Muscle of leg (tissue), 3 donors: ENCODE measurements at regions not wholly inside any gene's neighbourhood (a gene's known extent, or its start where the extent isn't known, plus 50 kb on each side); places are given as distances from the start of the nearest gene placed in this dataset.

ENCODE experiments used
- DNase-seq: peaks from one replicate; pipeline ENCODE4 v3.0.0; 2013
- H3K27ac ChIP-seq: one replicate; pipeline ENCODE4 v1.5.1; 2013; ENCODE audit warnings: mild to moderate bottlenecking, low read length, control low read depth
- H3K27me3 ChIP-seq: one replicate; pipeline ENCODE4 v1.6.1; 2013; ENCODE audit warnings: low read length; ENCODE audit not compliant: control insufficient read depth, insufficient read depth
- H3K36me3 ChIP-seq: one replicate; pipeline ENCODE4 v1.6.1; 2013; ENCODE audit warnings: low read length; ENCODE audit not compliant: control insufficient read depth, insufficient read depth
- H3K4me1 ChIP-seq: one replicate; pipeline ENCODE4 v1.6.1; 2013; ENCODE audit warnings: low read length; ENCODE audit not compliant: control insufficient read depth, insufficient read depth
- H3K4me3 ChIP-seq: one replicate; pipeline ENCODE4 v1.5.1; 2013; ENCODE audit warnings: low read length, control low read depth
- H3K9me3 ChIP-seq: replicated peaks from 2 replicates; pipeline ENCODE4 v1.6.1; 2013; ENCODE audit warnings: low read depth, low read length; ENCODE audit not compliant: control insufficient read depth
- WGBS: methylation state at CpG from one replicate; pipeline ENCODE4 v1.1.5; 2013; ENCODE audit warnings: missing lambda C conversion rate; ENCODE audit not compliant: insufficient coverage; 5-methylcytosine and 5-hydroxymethylcytosine counted together

GRCh38 chr14:49493557-49493956 is 92.6 kb downstream of the RPS29 start:
- Histone ChIP-seq H3K9me3 (no peaks in the 10 kb centered on the region), H3K27ac (no peak overlapping the region), H3K27me3 (no peaks in the 10 kb centered on the region), H3K4me3 (no peak overlapping the region), H3K36me3 (no peaks in the 10 kb centered on the region), H3K4me1 (no peaks in the 10 kb centered on the region)
- no peak for DNase-seq
- WGBS: no CpG with 5 or more reads among the region's 3 CpGs

- H3K27ac ChIP-seq: no peak overlapping the region
- H3K4me3 ChIP-seq: no peak overlapping the region
- no peak for DNase-seq
- no peaks in the 10 kb centered on the region for H3K27me3 ChIP-seq
- H3K9me3 ChIP-seq: no peaks in the 10 kb centered on the region
- 0% methylated on average over 1 of the region's 3 CpGs for WGBS
- no peaks in the 10 kb centered on the region for H3K36me3 ChIP-seq
- H3K4me1 ChIP-seq: no peaks in the 10 kb centered on the region
Measured at GRCh38 chr14:49492151-49492550, 94.0 kb downstream of the RPS29 start.

GRCh38 chr14:49489341-49489740 is 96.8 kb downstream of the RPS29 start:
- Histone ChIP-seq H3K4me1 (no peaks in the 10 kb centered on the region), H3K27ac (no peak overlapping the region), H3K4me3 (no peak overlapping the region), H3K27me3 (no peaks in the 10 kb centered on the region), H3K36me3 (no peaks in the 10 kb centered on the region), H3K9me3 (no peaks in the 10 kb centered on the region)
- no peak for DNase-seq

DNA sequence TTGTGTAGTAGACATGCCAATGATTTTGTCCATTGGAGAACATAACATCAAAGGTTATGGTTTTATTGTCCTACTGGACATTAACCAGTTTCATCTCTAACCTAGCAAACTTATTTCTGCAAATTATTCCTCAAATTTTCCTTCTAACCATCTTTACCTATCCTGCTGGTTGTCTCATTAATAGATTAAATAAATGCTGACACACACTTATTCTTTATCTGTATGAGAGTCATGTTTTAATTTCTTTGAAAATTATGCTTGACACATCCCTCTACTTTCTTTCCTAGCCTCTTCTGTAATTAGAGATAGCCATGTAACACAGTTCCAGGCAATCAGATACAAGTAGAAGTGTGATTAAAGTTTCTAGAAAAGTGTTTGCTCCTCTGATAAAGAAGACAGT is 98.9 kb downstream of the RPS29 start:
- no peak for DNase-seq
- no peak overlapping the region for H3K27ac ChIP-seq
- no peaks in the 10 kb centered on the region for H3K4me1 ChIP-seq
- no peaks in the 10 kb centered on the region for H3K36me3 ChIP-seq
- no peak overlapping the region for H3K4me3 ChIP-seq
- no peaks in the 10 kb centered on the region for H3K9me3 ChIP-seq
- no peaks in the 10 kb centered on the region for H3K27me3 ChIP-seq

GRCh38 chr14:49485290-49485689 is 100.9 kb downstream of the RPS29 start:
- Histone ChIP-seq H3K36me3 (no peaks in the 10 kb centered on the region), H3K27ac (no peak overlapping the region), H3K4me3 (no peak overlapping the region), H3K27me3 (no peaks in the 10 kb centered on the region), H3K4me1 (no peaks in the 10 kb centered on the region), H3K9me3 (no peaks in the 10 kb centered on the region)
- DNase-seq: no peak
- 17% methylated on average over 1 of the region's 3 CpGs for WGBS

DNA sequence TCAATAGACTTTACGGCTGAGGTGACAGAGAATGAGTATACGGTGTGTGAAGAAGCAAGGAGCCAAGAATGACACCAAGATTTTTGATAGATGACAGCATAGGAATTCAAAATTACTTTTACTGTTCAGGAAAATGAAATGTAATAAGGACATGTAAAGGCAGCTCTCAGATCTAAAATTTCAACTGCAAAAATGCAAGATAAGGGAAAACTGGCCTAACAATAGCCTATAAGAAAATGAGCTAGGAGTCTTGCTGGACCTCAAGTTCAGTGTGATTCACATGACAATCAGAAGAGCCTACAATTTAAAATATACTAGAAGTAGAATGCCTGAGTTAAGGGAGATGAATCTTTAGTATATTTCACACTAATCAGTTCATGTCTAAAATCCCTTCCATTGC is 102.0 kb downstream of the RPS29 start:
- Histone ChIP-seq H3K4me3 (no peak overlapping the region), H3K4me1 (no peaks in the 10 kb centered on the region), H3K36me3 (no peaks in the 10 kb centered on the region), H3K9me3 (no peaks in the 10 kb centered on the region), H3K27me3 (no peaks in the 10 kb centered on the region), H3K27ac (no peak overlapping the region)
- no peak for DNase-seq
- 75% methylated on average over 2 of the region's 2 CpGs for WGBS

- no peak for DNase-seq
- H3K4me3 ChIP-seq: no peak overlapping the region
- H3K4me1 ChIP-seq: no peaks in the 10 kb centered on the region
- no peaks in the 10 kb centered on the region for H3K9me3 ChIP-seq
- no CpG with 5 or more reads among the region's 1 CpG for WGBS
- H3K27me3 ChIP-seq: no peaks in the 10 kb centered on the region
- no peaks in the 10 kb centered on the region for H3K36me3 ChIP-seq
- H3K27ac ChIP-seq: no peak overlapping the region
Measured at GRCh38 chr14:49483268-49483667, 102.9 kb downstream of the RPS29 start.

DNA sequence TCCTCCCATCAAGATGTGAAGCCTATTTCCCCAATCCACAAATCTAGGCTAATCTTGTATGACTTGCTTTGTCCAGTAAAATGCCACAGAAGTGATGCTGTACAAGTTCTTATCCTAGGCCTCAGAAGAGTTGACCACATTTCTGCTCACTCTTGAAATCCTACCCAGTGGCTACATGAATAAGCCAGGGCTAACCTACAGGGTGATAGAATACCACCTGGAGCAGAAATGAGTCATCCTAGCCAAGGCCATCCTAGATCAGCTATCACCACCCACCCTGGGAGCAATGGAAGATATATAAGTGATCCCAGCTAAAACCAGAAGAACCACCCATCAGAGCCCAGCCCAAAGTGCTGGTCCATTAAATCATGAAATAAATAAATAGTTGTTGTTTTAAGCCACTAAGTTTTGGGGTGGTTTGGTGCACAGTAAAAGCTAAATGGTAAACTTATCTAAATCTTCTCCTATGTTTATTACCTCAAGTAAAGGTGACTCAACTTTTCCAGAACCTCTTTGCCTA is 105.1 kb downstream of the RPS29 start:
- no peaks in the 10 kb centered on the region for H3K36me3 ChIP-seq
- no peak for DNase-seq
- H3K4me1 ChIP-seq: no peaks in the 10 kb centered on the region
- H3K27me3 ChIP-seq: no peaks in the 10 kb centered on the region
- no peak overlapping the region for H3K4me3 ChIP-seq
- H3K27ac ChIP-seq: no peak overlapping the region
- H3K9me3 ChIP-seq: no peaks in the 10 kb centered on the region

- H3K27ac ChIP-seq: no peak overlapping the region
- no peak overlapping the region for H3K4me3 ChIP-seq
- DNase-seq: peak; percentile 5
- H3K27me3 ChIP-seq: no peaks in the 10 kb centered on the region
- H3K36me3 ChIP-seq: no peaks in the 10 kb centered on the region
- no peaks in the 10 kb centered on the region for H3K9me3 ChIP-seq
- 50% methylated on average over 1 of the region's 3 CpGs for WGBS
- H3K4me1 ChIP-seq: no peaks in the 10 kb centered on the region
Measured at GRCh38 chr14:49480053-49480760, 106.0 kb downstream of the RPS29 start.

- Histone ChIP-seq H3K27ac (no peak overlapping the region), H3K4me1 (no peaks in the 10 kb centered on the region), H3K27me3 (no peaks in the 10 kb centered on the region), H3K9me3 (no peaks in the 10 kb centered on the region), H3K4me3 (no peak overlapping the region), H3K36me3 (no peaks in the 10 kb centered on the region)
- no peak for DNase-seq
- WGBS: 76% methylated on average over 5 of the region's 5 CpGs
Measured at GRCh38 chr14:49479432-49479831, 106.7 kb downstream of the RPS29 start.

DNA sequence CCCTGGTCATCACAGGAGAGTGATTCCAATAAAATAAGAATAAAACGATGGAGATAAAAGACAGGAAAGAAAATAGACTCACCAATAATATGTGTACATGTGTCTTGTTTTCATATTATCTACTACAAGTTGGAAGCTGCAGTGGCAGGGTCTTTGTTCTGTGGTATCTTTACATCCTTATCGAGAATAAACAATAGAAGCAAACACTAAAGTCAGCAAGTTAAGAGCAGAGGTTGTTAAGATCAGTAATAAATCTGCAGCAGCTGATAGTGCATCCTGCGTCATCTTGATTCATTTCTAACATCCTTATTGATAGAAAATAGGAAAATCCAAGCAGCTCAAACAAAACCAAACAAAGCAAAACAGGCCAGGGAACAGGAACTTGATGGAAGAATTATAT is 107.4 kb downstream of the RPS29 start:
- Histone ChIP-seq H3K36me3 (no peaks in the 10 kb centered on the region), H3K4me1 (no peaks in the 10 kb centered on the region), H3K27me3 (no peaks in the 10 kb centered on the region), H3K4me3 (no peak overlapping the region), H3K27ac (no peak overlapping the region), H3K9me3 (no peaks in the 10 kb centered on the region)
- no CpG with 5 or more reads among the region's 3 CpGs for WGBS
- no peak for DNase-seq
